ENCODE measurements at regions not wholly inside any gene's neighbourhood (a gene's known extent, or its start where the extent isn't known, plus 50 kb on each side); places are given as distances from the start of the nearest gene placed in this dataset.

- TF ChIP-seq POLR2A (IDR thresholded peaks at IDR 0.05) (no peak), CTCF (IDR thresholded peaks at IDR 0.05 in 4 of 5, conservative IDR thresholded peaks at IDR 0.05 in 1 of 5) (no peak)
These were observed 599.6 kb upstream of the PRMT6 start for GRCh38 chr1:106456832-106457231.
